Erythroblast (primary cell): ENCODE measurements at regions not wholly inside any gene's neighbourhood (a gene's known extent, or its start where the extent isn't known, plus 50 kb on each side); places are given as distances from the start of the nearest gene placed in this dataset.

Source experiments
- GATA1 ChIP-seq: IDR thresholded peaks from 2 replicates; pipeline ENCODE4 v1.6.1; 2011; ENCODE audit warnings: low read depth, mild to moderate bottlenecking, control low read depth, low read length, moderate library complexity
- POLR2A ChIP-seq: IDR thresholded peaks from 2 replicates; pipeline ENCODE4 v1.6.1; 2011; ENCODE audit warnings: mild to moderate bottlenecking, low read length

GRCh38 chr2:7994397-7994951 lies 687.4 kb upstream of the ID2 start:
- TF ChIP-seq POLR2A: no peak
- no peak for TF ChIP-seq GATA1
